PC-3 (cell line): ENCODE measurements at regions not wholly inside any gene's neighbourhood (a gene's known extent, or its start where the extent isn't known, plus 50 kb on each side); places are given as distances from the start of the nearest gene placed in this dataset.

ENCODE experiments used
- EZH2phosphoT487 ChIP-seq: fragments of 300-600 bp; sonication (generic); IDR thresholded peaks from 2 replicates; pipeline ENCODE4 v1.6.1; 2018; ENCODE audit warnings: mild to moderate bottlenecking, antibody characterized with exemption, low read length, borderline replicate concordance
- TF ChIP-seq, protein P1 (sequence below): fragments of 300-600 bp; sonication (generic); conservative IDR thresholded peaks from 2 replicates; pipeline ENCODE4 v1.5.1; 2017; ENCODE audit warnings: antibody characterized with exemption, low read depth, mild to moderate bottlenecking, low read length

- no peak for TF ChIP-seq EZH2phosphoT487
- TF ChIP-seq, protein P1, sequence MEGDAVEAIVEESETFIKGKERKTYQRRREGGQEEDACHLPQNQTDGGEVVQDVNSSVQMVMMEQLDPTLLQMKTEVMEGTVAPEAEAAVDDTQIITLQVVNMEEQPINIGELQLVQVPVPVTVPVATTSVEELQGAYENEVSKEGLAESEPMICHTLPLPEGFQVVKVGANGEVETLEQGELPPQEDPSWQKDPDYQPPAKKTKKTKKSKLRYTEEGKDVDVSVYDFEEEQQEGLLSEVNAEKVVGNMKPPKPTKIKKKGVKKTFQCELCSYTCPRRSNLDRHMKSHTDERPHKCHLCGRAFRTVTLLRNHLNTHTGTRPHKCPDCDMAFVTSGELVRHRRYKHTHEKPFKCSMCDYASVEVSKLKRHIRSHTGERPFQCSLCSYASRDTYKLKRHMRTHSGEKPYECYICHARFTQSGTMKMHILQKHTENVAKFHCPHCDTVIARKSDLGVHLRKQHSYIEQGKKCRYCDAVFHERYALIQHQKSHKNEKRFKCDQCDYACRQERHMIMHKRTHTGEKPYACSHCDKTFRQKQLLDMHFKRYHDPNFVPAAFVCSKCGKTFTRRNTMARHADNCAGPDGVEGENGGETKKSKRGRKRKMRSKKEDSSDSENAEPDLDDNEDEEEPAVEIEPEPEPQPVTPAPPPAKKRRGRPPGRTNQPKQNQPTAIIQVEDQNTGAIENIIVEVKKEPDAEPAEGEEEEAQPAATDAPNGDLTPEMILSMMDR: no peak
Observed at GRCh38 chr1:861714-862113, 62.0 kb upstream of the SAMD11 start.
